Neural progenitor cell (in vitro differentiated cells): ENCODE measurements at regions not wholly inside any gene's neighbourhood (a gene's known extent, or its start where the extent isn't known, plus 50 kb on each side); places are given as distances from the start of the nearest gene placed in this dataset.

Experiments
- DNase-seq: peaks from one replicate; pipeline ENCODE4 v3.0.0-alpha.2; 2016; ENCODE audit warnings: low spot score
- H2AFZ ChIP-seq: fragments of 200-600 bp; sonication (generic); replicated peaks from 2 replicates; pipeline ENCODE4 v1.6.1; 2016; ENCODE audit warnings: antibody characterized with exemption
- H3F3A ChIP-seq: fragments of 200-600 bp; sonication (generic); 2 replicates; pipeline ENCODE4 v1.6.1; 2016; ENCODE audit warnings: antibody characterized with exemption, low read depth
- H3K27ac ChIP-seq: fragments of 200-600 bp; sonication (generic); 2 replicates; pipeline ENCODE4 v1.5.1; 2016; ENCODE audit warnings: mild to moderate bottlenecking
- H3K27me3 ChIP-seq: fragments of 200-600 bp; sonication (generic); 2 replicates; pipeline ENCODE4 v1.6.1; 2016; ENCODE audit warnings: mild to moderate bottlenecking, moderate library complexity
- H3K36me3 ChIP-seq: fragments of 200-600 bp; sonication (generic); 2 replicates; pipeline ENCODE4 v1.5.1; 2016
- H3K4me1 ChIP-seq: fragments of 200-600 bp; sonication (generic); 2 replicates; pipeline ENCODE4 v1.6.1; 2016; ENCODE audit warnings: mixed run types
- H3K4me2 ChIP-seq: fragments of 200-600 bp; sonication (generic); 2 replicates; pipeline ENCODE4 v1.6.1; 2016
- H3K4me3 ChIP-seq: fragments of 200-600 bp; sonication (generic); 2 replicates; pipeline ENCODE4 v1.5.1; 2016
- H3K79me2 ChIP-seq: fragments of 200-600 bp; sonication (generic); 2 replicates; pipeline ENCODE4 v1.6.1; 2016; ENCODE audit warnings: low read depth
- H3K9ac ChIP-seq: fragments of 200-600 bp; sonication (generic); 2 replicates; pipeline ENCODE4 v1.6.1; 2016
- H3K9me3 ChIP-seq: fragments of 200-600 bp; sonication (generic); 2 replicates; pipeline ENCODE4 v1.5.1; 2016; ENCODE audit warnings: low read depth
- H4K20me1 ChIP-seq: fragments of 200-600 bp; sonication (generic); 2 replicates; pipeline ENCODE4 v1.6.1; 2016; ENCODE audit warnings: low read depth
- H3K27ac Mint-ChIP-seq: 3 replicates; pipeline ENCODE4 v1.8.0; 2021; ENCODE audit warnings: mixed read lengths
- H3K27me3 Mint-ChIP-seq: 2 replicates; pipeline ENCODE4 v1.8.0; 2022; ENCODE audit warnings: low read depth, mild to moderate bottlenecking, inconsistent platforms, moderate library complexity, mixed read lengths; ENCODE audit not compliant: insufficient read depth
- H3K36me3 Mint-ChIP-seq: 3 replicates; pipeline ENCODE4 v1.8.0; 2021; ENCODE audit warnings: mixed read lengths
- H3K4me1 Mint-ChIP-seq: 3 replicates; pipeline ENCODE4 v1.8.0; 2021; ENCODE audit warnings: mixed read lengths
- H3K4me3 Mint-ChIP-seq: 3 replicates; pipeline ENCODE4 v1.8.0; 2021; ENCODE audit warnings: mild to moderate bottlenecking, moderate library complexity, mixed read lengths
- H3K9me3 Mint-ChIP-seq: 3 replicates; pipeline ENCODE4 v1.8.0; 2020; ENCODE audit warnings: mixed read lengths
- EZH2 ChIP-seq: fragments of 200-600 bp; sonication (generic); IDR thresholded peaks from 2 replicates; pipeline ENCODE4 v1.6.1; 2017; ENCODE audit warnings: antibody characterized with exemption, mild to moderate bottlenecking, moderate library complexity
- EZH2phosphoT487 ChIP-seq: fragments of 200-600 bp; sonication (generic); IDR thresholded peaks from 2 replicates; pipeline ENCODE4 v1.6.1; 2017; ENCODE audit warnings: antibody characterized with exemption
- TF ChIP-seq, protein P1 (sequence below): fragments of 200-600 bp; sonication (generic); IDR thresholded peaks from 2 replicates; pipeline ENCODE4 v1.5.1; 2017; ENCODE audit warnings: antibody characterized with exemption, mild to moderate bottlenecking

DNA sequence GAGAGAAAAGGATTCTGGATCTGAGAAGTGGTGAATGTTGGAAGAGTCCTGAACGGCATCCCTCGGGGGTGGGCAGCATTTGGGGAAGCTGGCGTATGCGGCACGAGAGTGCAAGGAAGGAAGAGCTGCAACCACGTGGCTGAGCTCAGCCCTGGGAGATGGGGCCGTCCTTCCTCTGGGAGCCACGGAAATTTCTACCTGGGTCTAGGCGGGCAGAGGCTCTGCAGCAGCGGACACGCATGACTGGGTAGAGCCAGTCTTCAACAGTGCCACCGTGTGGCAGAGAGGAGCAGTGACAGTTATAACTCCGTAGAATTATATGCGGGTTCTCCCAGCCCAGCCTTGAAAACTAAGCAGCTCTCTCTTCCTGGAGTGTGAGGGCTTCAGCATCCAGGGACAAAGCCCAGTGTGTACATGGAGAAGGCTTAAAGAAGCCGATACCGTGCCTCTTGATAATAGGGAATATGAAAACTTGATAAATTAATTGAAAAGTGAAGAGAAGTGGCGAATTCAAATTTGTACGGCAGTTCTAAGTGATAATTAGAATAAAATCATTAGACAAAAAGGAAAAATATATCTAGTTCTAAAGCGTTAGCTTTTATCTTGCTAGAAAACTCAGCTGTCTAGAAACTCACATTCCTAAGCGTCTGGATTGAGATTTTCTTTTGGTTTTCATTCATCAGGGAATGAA, 82.9 kb upstream of the STXBP6 start:
- H3K36me3 Mint-ChIP-seq, result no peaks in the 10 kb centered on the region
- Histone ChIP-seq H3K27ac (no peak overlapping the region), H3K9me3 (no peaks in the 10 kb centered on the region), H3K27me3 (peaks cover 9% of the 10 kb centered on the region), H3K79me2 (no peaks in the 10 kb centered on the region), H3F3A (no peaks in the 10 kb centered on the region), H3K9ac (no peak overlapping the region), H3K4me1 (no peaks in the 10 kb centered on the region), H3K4me3 (no peak overlapping the region), H3K36me3 (no peaks in the 10 kb centered on the region), H3K4me2 (peak overlapping the region; percentile 51), H4K20me1 (no peaks in the 10 kb centered on the region), H2AFZ (peak overlapping the region; percentile 92)
- H3K4me1 Mint-ChIP-seq, result peaks cover 13% of the 10 kb centered on the region
- no peak overlapping the region for H3K27ac Mint-ChIP-seq
- H3K9me3 Mint-ChIP-seq, result peaks cover under 1% of the 10 kb centered on the region
- TF ChIP-seq, protein P1, sequence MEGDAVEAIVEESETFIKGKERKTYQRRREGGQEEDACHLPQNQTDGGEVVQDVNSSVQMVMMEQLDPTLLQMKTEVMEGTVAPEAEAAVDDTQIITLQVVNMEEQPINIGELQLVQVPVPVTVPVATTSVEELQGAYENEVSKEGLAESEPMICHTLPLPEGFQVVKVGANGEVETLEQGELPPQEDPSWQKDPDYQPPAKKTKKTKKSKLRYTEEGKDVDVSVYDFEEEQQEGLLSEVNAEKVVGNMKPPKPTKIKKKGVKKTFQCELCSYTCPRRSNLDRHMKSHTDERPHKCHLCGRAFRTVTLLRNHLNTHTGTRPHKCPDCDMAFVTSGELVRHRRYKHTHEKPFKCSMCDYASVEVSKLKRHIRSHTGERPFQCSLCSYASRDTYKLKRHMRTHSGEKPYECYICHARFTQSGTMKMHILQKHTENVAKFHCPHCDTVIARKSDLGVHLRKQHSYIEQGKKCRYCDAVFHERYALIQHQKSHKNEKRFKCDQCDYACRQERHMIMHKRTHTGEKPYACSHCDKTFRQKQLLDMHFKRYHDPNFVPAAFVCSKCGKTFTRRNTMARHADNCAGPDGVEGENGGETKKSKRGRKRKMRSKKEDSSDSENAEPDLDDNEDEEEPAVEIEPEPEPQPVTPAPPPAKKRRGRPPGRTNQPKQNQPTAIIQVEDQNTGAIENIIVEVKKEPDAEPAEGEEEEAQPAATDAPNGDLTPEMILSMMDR, result peak; percentile 91
- no peak for TF ChIP-seq EZH2phosphoT487
- peaks cover 7% of the 10 kb centered on the region for H3K27me3 Mint-ChIP-seq
- DNase-seq, result peak; percentile 84
- no peak overlapping the region for H3K4me3 Mint-ChIP-seq

DNA sequence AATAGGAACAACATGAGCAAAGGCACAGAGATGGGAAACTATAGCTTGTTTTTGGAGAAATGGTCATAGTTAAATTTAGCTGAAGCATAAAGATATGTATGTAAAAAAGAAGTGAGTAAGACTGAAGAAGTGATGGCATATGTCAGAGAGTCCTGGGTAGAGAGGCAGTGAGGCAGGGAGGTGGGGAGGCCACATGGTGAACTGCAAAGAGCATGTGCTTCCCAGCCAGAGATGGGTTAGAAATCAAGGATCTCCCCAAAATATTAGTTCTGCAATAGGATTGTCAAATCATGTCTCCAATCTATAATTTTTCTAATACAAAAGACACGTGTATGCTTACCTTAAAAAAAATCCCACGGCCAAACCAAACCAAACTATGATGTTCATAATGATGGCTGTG, 82.1 kb upstream of the STXBP6 start:
- no peak for TF ChIP-seq EZH2
- no peak for TF ChIP-seq EZH2phosphoT487
- TF ChIP-seq, protein P1, result no peak
- H3K27ac ChIP-seq, result no peak overlapping the region
- no peaks in the 10 kb centered on the region for H3K4me1 ChIP-seq
- no peaks in the 10 kb centered on the region for H3K79me2 ChIP-seq
- H3K27ac Mint-ChIP-seq, result no peak overlapping the region
- H2AFZ ChIP-seq, result peak overlapping the region; percentile 92
- no peaks in the 10 kb centered on the region for H3K36me3 ChIP-seq
- no peaks in the 10 kb centered on the region for H3K9me3 Mint-ChIP-seq
- peaks cover 9% of the 10 kb centered on the region for H3K27me3 ChIP-seq
- H3F3A ChIP-seq, result no peaks in the 10 kb centered on the region
- H4K20me1 ChIP-seq, result no peaks in the 10 kb centered on the region
- no peaks in the 10 kb centered on the region for H3K36me3 Mint-ChIP-seq
- peaks cover 13% of the 10 kb centered on the region for H3K4me1 Mint-ChIP-seq
- H3K9ac ChIP-seq, result no peak overlapping the region
- no peak overlapping the region for H3K4me3 Mint-ChIP-seq
- DNase-seq, result no peak
- H3K4me2 ChIP-seq, result no peak overlapping the region
- H3K4me3 ChIP-seq, result no peak overlapping the region
- H3K9me3 ChIP-seq, result no peaks in the 10 kb centered on the region
- H3K27me3 Mint-ChIP-seq, result peaks cover 7% of the 10 kb centered on the region

DNA sequence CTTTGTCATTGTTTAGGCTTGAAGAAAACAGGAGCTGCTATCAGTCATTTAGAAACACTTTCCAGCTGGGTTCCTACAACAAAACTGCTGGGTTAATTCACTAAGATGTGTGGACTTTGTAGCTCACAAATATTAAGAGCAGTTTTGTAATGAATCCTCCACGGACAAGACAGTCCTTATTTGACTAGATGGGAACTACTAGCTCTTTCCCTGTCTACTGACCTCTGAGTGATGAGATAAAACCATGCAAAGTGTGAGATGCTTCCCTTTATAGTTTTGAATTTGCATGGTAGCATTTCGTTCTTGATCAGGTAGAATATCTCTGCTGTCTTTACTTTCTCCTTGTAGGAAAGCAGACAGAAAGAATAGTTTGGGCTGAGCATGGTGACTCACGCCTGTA, 72.9 kb upstream of the STXBP6 start:
- Histone ChIP-seq H3F3A (no peaks in the 10 kb centered on the region), H3K27ac (no peak overlapping the region), H3K79me2 (no peaks in the 10 kb centered on the region), H2AFZ (no peak overlapping the region), H3K27me3 (no peaks in the 10 kb centered on the region), H3K9me3 (no peaks in the 10 kb centered on the region), H3K4me2 (no peak overlapping the region), H3K9ac (no peak overlapping the region), H4K20me1 (no peaks in the 10 kb centered on the region), H3K36me3 (no peaks in the 10 kb centered on the region), H3K4me1 (no peaks in the 10 kb centered on the region), H3K4me3 (no peak overlapping the region)
- Mint-ChIP-seq H3K36me3 (no peaks in the 10 kb centered on the region), H3K4me1 (peaks cover 5% of the 10 kb centered on the region), H3K9me3 (no peaks in the 10 kb centered on the region), H3K27me3 (peaks cover 6% of the 10 kb centered on the region), H3K4me3 (no peak overlapping the region), H3K27ac (no peak overlapping the region)
- TF ChIP-seq, protein P1, result no peak
- TF ChIP-seq EZH2phosphoT487 (no peak), EZH2 (no peak)
- no peak for DNase-seq
